CD4-positive, alpha-beta memory T cell (primary cell): ENCODE measurements at regions not wholly inside any gene's neighbourhood (a gene's known extent, or its start where the extent isn't known, plus 50 kb on each side); places are given as distances from the start of the nearest gene placed in this dataset.

ENCODE experiments used
- CTCF ChIA-PET: fragments of 350-600 bp; sonication (Branson Sonifier 250); formaldehyde crosslinking; loops from one replicate; lab custom pipeline; 2021; ENCODE audit warnings: inconsistent platforms; ENCODE audit not compliant: partially characterized antibody; lab: Charles Lee
- POLR2A ChIA-PET: fragments of 350-600 bp; sonication (Branson Sonifier 250); formaldehyde crosslinking; loops from one replicate; lab custom pipeline; 2021; ENCODE audit not compliant: partially characterized antibody; lab: Charles Lee
- DNase-seq, 5 donors: peaks; one replicate each; pipeline versions ENCODE4 v3.0.0 to v3.0.0-alpha.2; 2020 to 2022; ENCODE audit warnings: mixed read lengths in 1 of 5
- H3K27ac ChIP-seq: one replicate; pipeline ENCODE4 v1.7.0; 2013; ENCODE audit warnings: low read depth, low read length
- H3K27me3 ChIP-seq: 2 replicates; pipeline ENCODE4 v1.7.0; 2013; ENCODE audit warnings: mild to moderate bottlenecking, low read length, moderate library complexity; ENCODE audit not compliant: insufficient read depth
- H3K36me3 ChIP-seq: 2 replicates; pipeline ENCODE4 v1.7.0; 2013; ENCODE audit warnings: mild to moderate bottlenecking, low read length, moderate library complexity; ENCODE audit not compliant: insufficient read depth
- H3K4me1 ChIP-seq: 2 replicates; pipeline ENCODE4 v1.7.0; 2013; ENCODE audit warnings: mild to moderate bottlenecking, low read length, moderate library complexity; ENCODE audit not compliant: insufficient read depth
- H3K4me3 ChIP-seq, 2 donors: one replicate each; pipeline ENCODE4 v1.7.0; 2013; ENCODE audit warnings: low read length in 2 of 2, mild to moderate bottlenecking in 1 of 2
- H3K9me3 ChIP-seq, 2 donors: one replicate each; pipeline ENCODE4 v1.7.0; 2013; ENCODE audit warnings: low read length in 2 of 2, control low read depth in 1 of 2; ENCODE audit not compliant: control insufficient read depth in 1 of 2
- H3K27ac Mint-ChIP-seq, 7 donors: one replicate each; pipeline ENCODE4 v1.8.0; 2020 to 2021; ENCODE audit warnings: mixed read lengths in 7 of 7, mild to moderate bottlenecking in 6 of 7, inconsistent platforms in 3 of 7, moderate library complexity in 3 of 7
- H3K27me3 Mint-ChIP-seq, 2 donors: one replicate each; pipeline ENCODE4 v1.8.0; 2020 to 2021; ENCODE audit warnings: mixed read lengths in 2 of 2
- H3K36me3 Mint-ChIP-seq, 2 donors: one replicate each; pipeline ENCODE4 v1.8.0; 2020 to 2021; ENCODE audit warnings: mixed read lengths in 2 of 2, inconsistent platforms in 1 of 2, mild to moderate bottlenecking in 1 of 2
- H3K4me1 Mint-ChIP-seq, 4 donors: one replicate each; pipeline ENCODE4 v1.8.0; 2020 to 2021; ENCODE audit warnings: mixed read lengths in 4 of 4, mild to moderate bottlenecking in 1 of 4
- H3K4me3 Mint-ChIP-seq, 8 donors: one replicate each; pipeline ENCODE4 v1.8.0; 2020 to 2021; ENCODE audit warnings: mixed read lengths in 8 of 8, mild to moderate bottlenecking in 7 of 8, moderate library complexity in 6 of 8, inconsistent platforms in 3 of 8
- H3K9me3 Mint-ChIP-seq, 8 donors: one replicate each; pipeline ENCODE4 v1.8.0; 2020 to 2021; ENCODE audit warnings: mixed read lengths in 8 of 8, mild to moderate bottlenecking in 5 of 8, inconsistent platforms in 3 of 8, moderate library complexity in 1 of 8
- intact Hi-C: fragments of 100-400 bp; cut with micrococcal nuclease; formaldehyde crosslinking; loops from one replicate; pipeline ENCODE4 v1.15.1; 2023

GRCh38 chr10:37632641-37633040 is 224.8 kb downstream of the ZNF248 start:
- H3K4me1 Mint-ChIP-seq: no peaks in the 10 kb centered on the region
- H3K36me3 ChIP-seq: no peaks in the 10 kb centered on the region
- intact Hi-C loops: no loop called here
- H3K4me3 Mint-ChIP-seq: no peak overlapping the region
- no peak overlapping the region for H3K27ac ChIP-seq
- H3K9me3 Mint-ChIP-seq: peaks cover 7 to 37% (median 21%) of the 10 kb centered on the region in 8 donors
- peaks cover 0 to 3% of the 10 kb centered on the region in 2 donors for H3K9me3 ChIP-seq
- no peaks in the 10 kb centered on the region for H3K4me1 ChIP-seq
- no peaks in the 10 kb centered on the region for H3K36me3 Mint-ChIP-seq
- POLR2A ChIA-PET: no interaction called here
- H3K27me3 Mint-ChIP-seq: no peaks in the 10 kb centered on the region
- no peak overlapping the region for H3K27ac Mint-ChIP-seq
- DNase-seq: no peak
- CTCF ChIA-PET: no interaction called here
- H3K27me3 ChIP-seq: no peaks in the 10 kb centered on the region
- H3K4me3 ChIP-seq: no peak overlapping the region

DNA sequence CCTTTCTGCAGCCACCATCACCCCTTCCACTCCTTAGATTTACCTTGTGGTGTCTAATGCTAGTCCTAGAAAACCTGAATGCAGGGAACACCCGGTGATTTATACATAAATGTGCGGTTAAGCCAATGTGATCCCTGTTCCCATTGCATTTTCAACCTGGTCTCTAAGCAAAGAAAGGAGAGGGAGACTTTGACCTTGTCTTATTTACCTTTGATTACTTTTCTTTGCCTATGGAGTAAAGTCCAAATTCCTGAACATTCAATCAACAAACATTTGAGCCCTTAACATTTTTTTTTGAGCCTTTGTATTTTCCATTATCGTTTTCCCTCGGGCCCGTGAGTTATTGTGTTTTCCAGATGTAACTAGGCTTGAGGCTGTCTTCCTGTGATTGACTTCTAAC is 233.9 kb downstream of the ZNF248 start:
- no peaks in the 10 kb centered on the region for H3K36me3 Mint-ChIP-seq
- Histone ChIP-seq H3K36me3 (no peaks in the 10 kb centered on the region), H3K27me3 (no peaks in the 10 kb centered on the region), H3K4me1 (no peaks in the 10 kb centered on the region), H3K4me3 (no peak overlapping the region), H3K27ac (no peak overlapping the region), H3K9me3 (no peaks in the 10 kb centered on the region)
- peaks cover 0 to 28% (median 17%) of the 10 kb centered on the region in 8 donors for H3K9me3 Mint-ChIP-seq
- no peaks in the 10 kb centered on the region for H3K27me3 Mint-ChIP-seq
- no peak overlapping the region for H3K4me3 Mint-ChIP-seq
- H3K27ac Mint-ChIP-seq: no peak overlapping the region
- no peak for DNase-seq
- no peaks in the 10 kb centered on the region for H3K4me1 Mint-ChIP-seq
- intact Hi-C loops: no loop called here
- CTCF ChIA-PET: no interaction called here
- POLR2A ChIA-PET: no interaction called here

- H3K36me3 ChIP-seq: no peaks in the 10 kb centered on the region
- intact Hi-C loops: no loop called here
- POLR2A ChIA-PET: no interaction called here
- H3K27me3 ChIP-seq: no peaks in the 10 kb centered on the region
- peaks cover 0 to 4% of the 10 kb centered on the region in 2 donors for H3K9me3 ChIP-seq
- no peak for DNase-seq
- Mint-ChIP-seq H3K9me3 (peaks cover 0 to 32% (median 17%) of the 10 kb centered on the region in 8 donors), H3K4me1 (no peaks in the 10 kb centered on the region), H3K4me3 (no peak overlapping the region), H3K36me3 (no peaks in the 10 kb centered on the region), H3K27me3 (no peaks in the 10 kb centered on the region), H3K27ac (no peak overlapping the region)
- H3K4me1 ChIP-seq: no peaks in the 10 kb centered on the region
- H3K4me3 ChIP-seq: no peak overlapping the region
- CTCF ChIA-PET: no interaction called here
- no peak overlapping the region for H3K27ac ChIP-seq
These were observed 238.1 kb downstream of the ZNF248 start for GRCh38 chr10:37619336-37619735.

DNA sequence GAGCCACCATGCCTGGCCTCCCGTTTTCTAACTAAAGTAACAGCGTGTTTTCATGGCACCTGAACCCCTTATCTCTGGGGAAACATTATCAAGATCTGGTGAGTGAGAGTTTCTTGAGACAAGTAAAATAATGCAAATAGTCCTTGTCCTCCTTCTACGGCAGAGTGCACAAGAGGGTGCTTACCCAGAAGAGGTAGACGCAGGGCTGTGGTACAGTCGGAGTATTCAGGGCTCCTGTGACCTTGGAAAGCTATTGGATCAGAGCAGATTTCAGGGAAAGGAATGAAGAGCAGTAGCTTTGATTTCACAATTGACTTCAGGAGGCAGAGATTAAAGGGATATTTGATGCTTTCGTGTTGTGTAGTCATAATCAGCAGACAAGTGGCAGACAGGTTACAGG is 269.1 kb downstream of the ZNF248 start:
- no peak overlapping the region for H3K4me3 ChIP-seq
- H3K27me3 ChIP-seq: no peaks in the 10 kb centered on the region
- Mint-ChIP-seq H3K27me3 (no peaks in the 10 kb centered on the region), H3K36me3 (no peaks in the 10 kb centered on the region), H3K27ac (peak overlapping the region in 1 of 7 donors; percentile 64), H3K4me1 (no peaks in the 10 kb centered on the region), H3K4me3 (no peak overlapping the region), H3K9me3 (peaks cover 0 to 14% (median 3%) of the 10 kb centered on the region in 8 donors)
- POLR2A ChIA-PET: no interaction called here
- CTCF ChIA-PET: no interaction called here
- H3K27ac ChIP-seq: no peak overlapping the region
- DNase-seq: no peak
- no peaks in the 10 kb centered on the region for H3K4me1 ChIP-seq
- H3K9me3 ChIP-seq: no peaks in the 10 kb centered on the region
- no peaks in the 10 kb centered on the region for H3K36me3 ChIP-seq
- intact Hi-C loops: no loop called here

DNA sequence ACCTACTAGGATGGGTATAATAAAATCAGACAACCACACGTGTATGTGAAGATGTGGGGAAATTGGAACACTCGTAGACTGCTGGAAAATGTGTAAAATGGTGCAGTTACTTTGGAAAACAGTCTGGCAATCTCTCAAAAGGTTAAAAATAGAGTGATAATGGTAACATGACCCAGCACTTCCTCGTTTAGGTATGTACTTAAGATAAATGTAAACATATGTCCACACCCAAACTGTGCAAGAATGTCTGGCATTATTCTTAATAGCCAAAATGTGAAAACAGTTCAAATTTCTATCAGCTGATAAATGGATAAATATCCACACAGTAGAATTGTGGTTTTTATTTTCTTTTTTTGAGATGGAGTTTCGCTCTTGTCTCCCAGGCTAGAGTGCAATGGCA is 272.8 kb downstream of the ZNF248 start:
- H3K4me3 Mint-ChIP-seq: no peak overlapping the region
- no peak for DNase-seq
- ChIA-PET POLR2A (no interaction called here), CTCF (no interaction called here)
- H3K9me3 Mint-ChIP-seq: peaks cover 0 to 10% (median 3%) of the 10 kb centered on the region in 8 donors
- Histone ChIP-seq H3K9me3 (no peaks in the 10 kb centered on the region), H3K27me3 (no peaks in the 10 kb centered on the region), H3K27ac (no peak overlapping the region), H3K36me3 (no peaks in the 10 kb centered on the region), H3K4me3 (no peak overlapping the region), H3K4me1 (no peaks in the 10 kb centered on the region)
- H3K36me3 Mint-ChIP-seq: no peaks in the 10 kb centered on the region
- no peaks in the 10 kb centered on the region for H3K27me3 Mint-ChIP-seq
- no peaks in the 10 kb centered on the region for H3K4me1 Mint-ChIP-seq
- intact Hi-C loops: no loop called here
- H3K27ac Mint-ChIP-seq: no peak overlapping the region

DNA sequence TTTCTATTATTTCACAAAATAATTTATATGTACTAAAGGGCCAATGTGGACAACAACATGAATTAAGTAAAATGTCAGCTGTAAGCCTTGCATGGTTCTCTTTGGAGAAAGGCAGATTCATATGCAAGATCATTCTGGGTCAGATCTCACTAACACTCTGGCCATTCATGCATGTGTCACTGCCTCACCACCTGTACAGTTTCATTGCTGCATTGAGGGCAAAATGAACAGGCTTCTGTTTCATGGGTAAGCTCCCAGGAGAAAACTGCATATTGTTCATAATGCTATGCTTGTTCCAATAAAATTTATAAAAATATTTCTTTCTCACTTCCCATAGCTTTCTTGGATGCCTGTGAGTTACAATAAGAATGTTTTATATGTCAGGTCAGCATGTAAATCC is 275.2 kb downstream of the ZNF248 start:
- Histone ChIP-seq H3K4me1 (no peaks in the 10 kb centered on the region), H3K9me3 (no peaks in the 10 kb centered on the region), H3K36me3 (no peaks in the 10 kb centered on the region), H3K27me3 (no peaks in the 10 kb centered on the region), H3K27ac (no peak overlapping the region), H3K4me3 (no peak overlapping the region)
- peaks cover 0 to 7% (median 3%) of the 10 kb centered on the region in 8 donors for H3K9me3 Mint-ChIP-seq
- no peak for DNase-seq
- intact Hi-C loops: no loop called here
- CTCF ChIA-PET: no interaction called here
- POLR2A ChIA-PET: no interaction called here
- H3K4me3 Mint-ChIP-seq: no peak overlapping the region
- no peaks in the 10 kb centered on the region for H3K4me1 Mint-ChIP-seq
- H3K27me3 Mint-ChIP-seq: no peaks in the 10 kb centered on the region
- no peaks in the 10 kb centered on the region for H3K36me3 Mint-ChIP-seq
- H3K27ac Mint-ChIP-seq: no peak overlapping the region

DNA sequence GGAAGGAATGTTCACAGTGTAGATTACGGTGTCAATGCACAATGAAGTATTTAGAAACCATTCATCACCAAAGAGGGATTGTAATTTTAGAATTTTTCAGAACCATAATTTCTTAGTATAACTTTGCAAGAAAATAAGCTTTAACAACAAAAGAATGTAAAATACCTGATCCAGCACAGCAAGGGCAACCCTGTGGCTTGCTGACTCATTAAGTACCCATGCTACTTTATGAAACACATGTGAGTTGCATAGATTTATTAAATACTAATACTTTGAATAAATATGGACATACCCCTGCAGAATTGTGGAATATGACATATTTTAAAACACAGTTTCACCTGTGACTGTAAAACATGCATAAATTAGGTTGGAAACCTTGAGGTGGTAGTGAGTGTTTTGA is 281.3 kb downstream of the ZNF248 start:
- Histone ChIP-seq H3K4me1 (no peaks in the 10 kb centered on the region), H3K36me3 (no peaks in the 10 kb centered on the region), H3K27me3 (no peaks in the 10 kb centered on the region), H3K4me3 (no peak overlapping the region), H3K9me3 (no peaks in the 10 kb centered on the region), H3K27ac (no peak overlapping the region)
- H3K4me3 Mint-ChIP-seq: no peak overlapping the region
- no peaks in the 10 kb centered on the region for H3K36me3 Mint-ChIP-seq
- POLR2A ChIA-PET: no interaction called here
- intact Hi-C loops: no loop called here
- CTCF ChIA-PET: no interaction called here
- no peaks in the 10 kb centered on the region for H3K4me1 Mint-ChIP-seq
- H3K9me3 Mint-ChIP-seq: peaks cover 0 to 14% (median 4%) of the 10 kb centered on the region in 8 donors
- H3K27me3 Mint-ChIP-seq: no peaks in the 10 kb centered on the region
- no peak overlapping the region for H3K27ac Mint-ChIP-seq
- DNase-seq: no peak

GRCh38 chr10:37572206-37572605 is 285.2 kb downstream of the ZNF248 start:
- Mint-ChIP-seq H3K27ac (no peak overlapping the region), H3K36me3 (no peaks in the 10 kb centered on the region), H3K4me3 (no peak overlapping the region), H3K9me3 (peaks cover 0 to 23% (median 3%) of the 10 kb centered on the region in 8 donors), H3K27me3 (no peaks in the 10 kb centered on the region), H3K4me1 (no peaks in the 10 kb centered on the region)
- H3K27ac ChIP-seq: no peak overlapping the region
- no peak for DNase-seq
- H3K4me1 ChIP-seq: no peaks in the 10 kb centered on the region
- ChIA-PET POLR2A (no interaction called here), CTCF (no interaction called here)
- no peak overlapping the region for H3K4me3 ChIP-seq
- intact Hi-C loops: no loop called here
- no peaks in the 10 kb centered on the region for H3K27me3 ChIP-seq
- H3K36me3 ChIP-seq: no peaks in the 10 kb centered on the region
- H3K9me3 ChIP-seq: no peaks in the 10 kb centered on the region
